ENCODE measurements at regions not wholly inside any gene's neighbourhood (a gene's known extent, or its start where the extent isn't known, plus 50 kb on each side); places are given as distances from the start of the nearest gene placed in this dataset.
"Not testable (repeated sequence)": the region's sequence is repeated elsewhere in the genome, so short reads cannot be mapped to it uniquely, and the experiment has no call there.

- no peak for DNase-seq
Measured at GRCh38 chr5:92977846-92978540, 603.0 kb downstream of the NR2F1-AS1 start.

- DNase-seq, result no peak
Measured at GRCh38 chr5:92976156-92976555, 604.9 kb downstream of the NR2F1-AS1 start.

GRCh38 chr5:92969781-92970237 lies 611.2 kb downstream of the NR2F1-AS1 start:
- DNase-seq, result no peak

- no peak for DNase-seq
Measured at GRCh38 chr5:92969191-92969780, 611.7 kb downstream of the NR2F1-AS1 start.

GRCh38 chr5:92963800-92964199 lies 617.2 kb downstream of the NR2F1-AS1 start:
- peak; percentile 0 for DNase-seq

- peak; percentile 22 for DNase-seq
Measured at GRCh38 chr5:92962752-92963151, 618.3 kb downstream of the NR2F1-AS1 start.

- no peak for DNase-seq
Measured at GRCh38 chr5:92956886-92957285, 624.1 kb downstream of the NR2F1-AS1 start.

- no peak for DNase-seq
Measured at GRCh38 chr5:92952243-92952642, 628.8 kb downstream of the NR2F1-AS1 start.

- DNase-seq, result no peak
Measured at GRCh38 chr5:92951746-92952145, 629.3 kb downstream of the NR2F1-AS1 start.

- DNase-seq, result no peak
Measured at GRCh38 chr5:92946546-92946945, 634.5 kb downstream of the NR2F1-AS1 start.

- peak; percentile 13 for DNase-seq
Measured at GRCh38 chr5:92945605-92946097, 635.4 kb downstream of the NR2F1-AS1 start.

GRCh38 chr5:92944903-92945604 lies 636.0 kb downstream of the NR2F1-AS1 start:
- peak; percentile 31 for DNase-seq

GRCh38 chr5:92944337-92944736 lies 636.7 kb downstream of the NR2F1-AS1 start:
- peak; percentile 90 for DNase-seq

- no peak for DNase-seq
Measured at GRCh38 chr5:92942762-92943161, 638.3 kb downstream of the NR2F1-AS1 start.

GRCh38 chr5:92941806-92942205 lies 639.2 kb downstream of the NR2F1-AS1 start:
- no peak for DNase-seq

GRCh38 chr5:92939428-92939827 lies 641.6 kb downstream of the NR2F1-AS1 start:
- peak; percentile 98 for DNase-seq

- DNase-seq, result not testable (repeated sequence)
Measured at GRCh38 chr5:92937396-92937795, 643.6 kb downstream of the NR2F1-AS1 start.

GRCh38 chr5:92930057-92930456 lies 651.0 kb downstream of the NR2F1-AS1 start:
- no peak for DNase-seq

GRCh38 chr5:92927291-92927778 lies 653.7 kb downstream of the NR2F1-AS1 start:
- DNase-seq, result no peak

GRCh38 chr5:92923885-92924284 lies 657.1 kb downstream of the NR2F1-AS1 start:
- DNase-seq, result no peak

- no peak for DNase-seq
Measured at GRCh38 chr5:92922231-92922967, 658.6 kb downstream of the NR2F1-AS1 start.

GRCh38 chr5:92917044-92917443 lies 664.0 kb downstream of the NR2F1-AS1 start:
- no peak for DNase-seq

- DNase-seq, result no peak
Measured at GRCh38 chr5:92916036-92916435, 665.0 kb downstream of the NR2F1-AS1 start.

Measured in NCI-H82 (cell line).